Heart left ventricle (tissue), 16 donors: ENCODE measurements at regions not wholly inside any gene's neighbourhood (a gene's known extent, or its start where the extent isn't known, plus 50 kb on each side); places are given as distances from the start of the nearest gene placed in this dataset.

ENCODE experiments used
- ATAC-seq, 4 donors: fragments of 200-7000 bp; cut with Tn5 transposase; one replicate each; pipeline ENCODE4 v1.9.1; 2020 to 2022; ENCODE audit warnings: moderate library complexity in 4 of 4, mild to moderate bottlenecking in 3 of 4, moderate number of reproducible peaks in 1 of 4
- DNase-seq, 5 donors: peaks; one replicate each; pipeline ENCODE4 v3.0.0-alpha.2; 2020
- H3K27ac ChIP-seq, 12 donors: fragments of 200-600 bp; sonication (generic) in 4 of 12; one replicate each; pipeline versions ENCODE4 v1.5.0 to v1.8.0; 2016 to 2022; ENCODE audit warnings: mild to moderate bottlenecking in 2 of 12
- H3K27me3 ChIP-seq, 9 donors: fragments of 200-600 bp; sonication (generic) in 2 of 9; one replicate each; pipeline versions ENCODE4 v1.5.1 to v1.8.0; 2016 to 2022; ENCODE audit warnings: mild to moderate bottlenecking in 3 of 9
- H3K36me3 ChIP-seq, 9 donors: fragments of 200-600 bp; sonication (generic) in 2 of 9; one replicate each; pipeline versions ENCODE4 v1.5.0 to v1.8.0; 2018 to 2022; ENCODE audit warnings: mild to moderate bottlenecking in 2 of 9
- H3K4me1 ChIP-seq, 12 donors: fragments of 200-600 bp; sonication (generic) in 4 of 12; one replicate each; pipeline versions ENCODE4 v1.5.0 to v1.8.0; 2016 to 2022; ENCODE audit warnings: mild to moderate bottlenecking in 3 of 12
- H3K4me3 ChIP-seq, 12 donors: fragments of 200-600 bp; sonication (generic) in 4 of 12; one replicate each; pipeline versions ENCODE4 v1.5.0 to v1.8.0; 2017 to 2022; ENCODE audit warnings: mild to moderate bottlenecking in 9 of 12, moderate library complexity in 4 of 12
- H3K9me3 ChIP-seq, 12 donors: fragments of 200-600 bp; sonication (generic) in 4 of 12; one replicate each; pipeline versions ENCODE4 v1.5.0 to v1.8.0; 2016 to 2022; ENCODE audit warnings: mild to moderate bottlenecking in 1 of 12
- POLR2A ChIP-seq, 2 donors: fragments of 450-650 bp; IDR thresholded peaks; one replicate each; pipeline ENCODE4 v1.6.1; 2017; ENCODE audit warnings: antibody characterized with exemption in 2 of 2, mild to moderate bottlenecking in 2 of 2, moderate library complexity in 2 of 2
- WGBS, 4 donors: extraction: QIAGEN DNeasy Blood & Tissue Kit in 2 of 4; methylation state at CpG; one replicate each; pipeline versions ENCODE4 v1.1.5 to v1.1.7; 2013 to 2018; 5-methylcytosine and 5-hydroxymethylcytosine counted together
- intact Hi-C, 10 donors: fragments of 100-400 bp; cut with DNase I; formaldehyde crosslinking; loops; one replicate each; pipeline versions ENCODE4 v1.11.1 to v1.14.2; 2022
- TF ChIP-seq, protein P1 (sequence below), 12 donors: fragments of 200-600 bp; sonication (generic) in 4 of 12; IDR thresholded peaks; one replicate each; pipeline versions ENCODE4 v1.5.0 to v1.8.0; 2018 to 2022; ENCODE audit warnings: antibody characterized with exemption in 12 of 12, mild to moderate bottlenecking in 5 of 12
- donor health status: ischemic (EF 13 %, LVEDD 7.1; RV severe dilation, severe dysfunction).
- donor health status: healthy with polysubstance abuse.
- donor health status: DM: no; HTN: yes; CAD: no.
- donor health status: DM: no; HTN: no; CAD: no.
- donor health status: ischemic (EF 25% LVEDD 6.9; RV normal size, moderate dysfunction).
- donor health status: ischemic (EF 25% LVEDD 5.7; RV mildly dilated, moderate dysfunction).
- donor health status: healthy.
- donor health status: DM: yes; HTN: yes; CAD: no.
- donor health status: ischemic (EF 35%, LVEDD 5.7; RV mildly dilated, moderate dysfunction).
- donor health status: nonischemic (EF 11% LVEDD 7.7; RV severe dilation, severe dysfunction).
- donor health status: DM: yes; HTN: yes; CAD: no.
- donor health status: PGD.
- donor health status: ischemic (EF 29% LVEDD 5.4; RV normal size, mild dysfunction).
- donor health status: nonischemic (EF 23%, LVEDD 6.1; RV moderate dilation, normal function).

DNA sequence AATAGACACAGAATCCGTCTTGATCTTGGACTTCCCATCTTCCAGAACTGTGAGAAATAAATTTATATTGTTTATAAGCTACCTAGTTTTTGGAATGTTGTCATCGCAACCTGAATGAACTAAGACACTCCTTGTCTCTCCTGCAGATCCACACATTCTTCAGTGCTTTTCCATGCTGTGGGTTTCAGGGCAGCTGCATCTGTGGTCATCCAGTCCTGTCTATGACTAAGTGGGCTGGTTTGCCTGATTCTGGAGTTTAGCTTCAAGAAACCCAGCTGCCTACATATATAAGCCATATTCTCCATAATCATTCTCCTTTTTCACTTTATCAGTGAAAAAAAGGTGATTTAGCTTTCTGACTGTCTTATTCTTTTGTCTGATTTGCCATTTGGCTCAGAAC is 170.3 kb upstream of the KIT start:
- H3K4me3 ChIP-seq, result no peak overlapping the region

DNA sequence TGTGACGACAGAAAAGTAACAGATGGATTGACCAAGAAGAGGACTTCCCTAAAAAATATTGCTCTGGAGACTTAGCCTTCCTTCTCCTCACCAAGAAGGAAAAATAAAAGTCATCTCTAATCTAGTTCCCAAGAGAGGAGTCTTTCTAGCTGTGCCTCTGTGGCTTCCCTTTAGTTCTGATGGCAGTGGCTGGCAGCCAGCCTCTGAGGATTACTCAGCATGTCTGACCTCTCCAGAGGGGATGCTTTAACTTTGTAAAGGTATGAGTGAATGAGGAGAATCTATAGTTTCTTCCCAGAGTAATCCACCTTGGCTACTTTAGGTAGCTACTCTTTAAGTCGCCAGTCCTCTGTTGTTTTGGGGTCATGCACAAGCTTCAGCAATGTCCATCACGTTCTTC is 163.9 kb upstream of the KIT start:
- H3K4me1 ChIP-seq, result no peaks in the 10 kb centered on the region
- intact Hi-C loops, result no loop called here
- 83 to 96% (median 88%) methylated on average over 3 of the region's 3 CpGs for WGBS, 4 donors
- H3K36me3 ChIP-seq, result no peaks in the 10 kb centered on the region
- no peaks in the 10 kb centered on the region for H3K9me3 ChIP-seq
- no peaks in the 10 kb centered on the region for H3K27me3 ChIP-seq
- ATAC-seq (no peak), DNase-seq (no peak)
- H3K4me3 ChIP-seq, result no peak overlapping the region
- TF ChIP-seq POLR2A (IDR thresholded peaks at IDR 0.05), result no peak
- TF ChIP-seq, protein P1, sequence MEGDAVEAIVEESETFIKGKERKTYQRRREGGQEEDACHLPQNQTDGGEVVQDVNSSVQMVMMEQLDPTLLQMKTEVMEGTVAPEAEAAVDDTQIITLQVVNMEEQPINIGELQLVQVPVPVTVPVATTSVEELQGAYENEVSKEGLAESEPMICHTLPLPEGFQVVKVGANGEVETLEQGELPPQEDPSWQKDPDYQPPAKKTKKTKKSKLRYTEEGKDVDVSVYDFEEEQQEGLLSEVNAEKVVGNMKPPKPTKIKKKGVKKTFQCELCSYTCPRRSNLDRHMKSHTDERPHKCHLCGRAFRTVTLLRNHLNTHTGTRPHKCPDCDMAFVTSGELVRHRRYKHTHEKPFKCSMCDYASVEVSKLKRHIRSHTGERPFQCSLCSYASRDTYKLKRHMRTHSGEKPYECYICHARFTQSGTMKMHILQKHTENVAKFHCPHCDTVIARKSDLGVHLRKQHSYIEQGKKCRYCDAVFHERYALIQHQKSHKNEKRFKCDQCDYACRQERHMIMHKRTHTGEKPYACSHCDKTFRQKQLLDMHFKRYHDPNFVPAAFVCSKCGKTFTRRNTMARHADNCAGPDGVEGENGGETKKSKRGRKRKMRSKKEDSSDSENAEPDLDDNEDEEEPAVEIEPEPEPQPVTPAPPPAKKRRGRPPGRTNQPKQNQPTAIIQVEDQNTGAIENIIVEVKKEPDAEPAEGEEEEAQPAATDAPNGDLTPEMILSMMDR (IDR thresholded peaks at IDR 0.05), result no peak
- no peak overlapping the region for H3K27ac ChIP-seq

More for the DNA sequence above, 170.3 kb upstream of the KIT start:
- H3K27me3 ChIP-seq, result no peaks in the 10 kb centered on the region
- no peaks in the 10 kb centered on the region for H3K4me1 ChIP-seq
- TF ChIP-seq, protein P1 (IDR thresholded peaks at IDR 0.05), result no peak
- no peak for TF ChIP-seq POLR2A (IDR thresholded peaks at IDR 0.05)
- intact Hi-C loops, result no loop called here
- ATAC-seq, result no peak
- DNase-seq, result no peak
- no peaks in the 10 kb centered on the region for H3K36me3 ChIP-seq
- no peak overlapping the region for H3K27ac ChIP-seq
- H3K9me3 ChIP-seq, result no peaks in the 10 kb centered on the region
- WGBS, 4 donors, result 90 to 100% (median 94%) methylated on average over 2 of the region's 2 CpGs

DNA sequence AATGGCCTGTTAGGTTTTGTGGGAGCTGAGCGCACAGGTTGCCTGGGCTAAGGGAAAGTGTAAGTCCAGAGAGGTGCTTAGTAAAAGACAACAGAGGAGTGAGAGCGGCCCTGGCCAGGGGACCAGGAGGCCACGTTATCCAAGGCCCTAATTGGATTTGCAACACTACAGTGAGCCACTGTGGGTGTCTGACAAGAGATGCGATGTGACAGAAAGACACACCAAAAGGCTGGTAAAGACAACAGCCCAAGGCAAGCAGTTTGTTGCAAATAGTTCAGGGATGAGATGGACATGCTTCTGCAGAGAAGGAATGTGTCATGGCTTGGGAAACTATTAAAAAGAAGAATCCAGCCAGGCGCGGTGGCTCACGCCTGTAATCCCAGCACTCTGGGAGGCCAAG is 162.7 kb upstream of the KIT start:
- 80 to 83% (median 82%) methylated on average over 7 of the region's 7 CpGs for WGBS, 4 donors
- H3K27ac ChIP-seq, result no peak overlapping the region
- ATAC-seq (no peak), DNase-seq (no peak)
- no peaks in the 10 kb centered on the region for H3K27me3 ChIP-seq
- no peaks in the 10 kb centered on the region for H3K9me3 ChIP-seq
- H3K4me1 ChIP-seq, result no peaks in the 10 kb centered on the region
- intact Hi-C loops, result no loop called here
- no peaks in the 10 kb centered on the region for H3K36me3 ChIP-seq
- H3K4me3 ChIP-seq, result no peak overlapping the region
- no peak for TF ChIP-seq POLR2A (IDR thresholded peaks at IDR 0.05)
- TF ChIP-seq, protein P1 (IDR thresholded peaks at IDR 0.05), result no peak

DNA sequence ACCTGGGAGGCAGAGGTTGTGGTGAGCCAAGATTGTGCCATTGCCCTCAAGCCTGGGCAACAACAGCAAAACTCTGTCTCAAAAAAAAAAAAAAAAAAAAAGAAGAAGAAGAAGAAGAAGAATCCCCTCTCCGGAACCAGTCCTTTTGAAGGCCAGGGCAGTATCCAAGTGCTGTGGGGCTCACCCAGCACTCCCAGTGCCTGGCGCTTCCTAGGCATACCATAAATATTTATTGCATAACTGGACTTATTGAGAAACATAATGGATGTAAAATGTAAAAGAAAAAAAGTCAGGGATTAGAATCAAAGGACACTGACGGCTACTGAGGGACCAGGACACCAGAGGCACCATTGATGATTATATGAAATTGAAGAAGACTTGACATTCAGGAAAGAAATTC is 162.1 kb upstream of the KIT start:
- WGBS, 4 donors, result 92 to 95% (median 95%) methylated on average over 3 of the region's 3 CpGs
- Histone ChIP-seq H3K27me3 (no peaks in the 10 kb centered on the region), H3K27ac (no peak overlapping the region), H3K36me3 (no peaks in the 10 kb centered on the region), H3K4me1 (no peaks in the 10 kb centered on the region), H3K9me3 (no peaks in the 10 kb centered on the region), H3K4me3 (no peak overlapping the region)
- no peak for DNase-seq
- no peak for ATAC-seq
- TF ChIP-seq, protein P1 (IDR thresholded peaks at IDR 0.05), result no peak
- TF ChIP-seq POLR2A (IDR thresholded peaks at IDR 0.05), result no peak
- intact Hi-C loops, result no loop called here
